ENCODE measurements at regions not wholly inside any gene's neighbourhood (a gene's known extent, or its start where the extent isn't known, plus 50 kb on each side); places are given as distances from the start of the nearest gene placed in this dataset.
A peak's percentile ranks its signal among the peaks of the same experiment; 100 is the strongest.

DNA sequence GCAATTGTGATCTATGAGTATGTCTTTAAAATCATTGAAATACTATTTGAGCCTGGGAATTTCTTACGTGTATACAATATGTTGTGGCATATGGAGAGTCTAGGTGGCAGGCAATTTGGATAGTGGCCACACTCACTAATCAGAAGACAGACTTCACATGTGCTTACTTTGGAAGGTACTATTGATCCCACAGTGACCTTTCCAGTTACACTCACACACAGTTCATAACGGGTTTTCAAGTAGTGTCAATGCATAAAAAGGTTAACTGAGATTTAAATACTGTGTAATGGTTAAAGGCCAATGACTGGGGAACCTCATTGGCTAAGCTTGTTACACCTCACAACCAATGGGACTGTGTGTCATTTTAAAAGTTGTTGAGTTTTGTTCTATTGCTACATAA is 783.2 kb downstream of the RPA4 start:
- DNase-seq: no peak

DNA sequence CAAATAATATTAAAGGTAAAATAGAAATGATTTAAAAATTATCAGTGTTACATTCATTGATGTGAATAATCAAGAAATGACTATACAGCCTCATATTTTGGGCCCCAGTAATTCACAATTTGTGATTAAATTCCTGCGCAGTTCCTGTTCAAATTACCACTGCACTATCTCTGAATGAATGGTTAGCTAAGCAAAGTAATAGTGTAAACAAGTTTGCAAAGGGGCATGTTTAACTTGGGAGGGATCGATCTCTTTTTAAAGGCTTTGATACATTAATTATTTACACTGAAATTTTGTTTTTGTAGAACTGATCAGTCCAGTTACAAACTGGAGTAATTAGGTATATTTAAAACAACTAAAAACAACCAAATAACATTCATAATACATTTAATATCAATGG is 784.4 kb downstream of the RPA4 start:
- no peak for DNase-seq

DNA sequence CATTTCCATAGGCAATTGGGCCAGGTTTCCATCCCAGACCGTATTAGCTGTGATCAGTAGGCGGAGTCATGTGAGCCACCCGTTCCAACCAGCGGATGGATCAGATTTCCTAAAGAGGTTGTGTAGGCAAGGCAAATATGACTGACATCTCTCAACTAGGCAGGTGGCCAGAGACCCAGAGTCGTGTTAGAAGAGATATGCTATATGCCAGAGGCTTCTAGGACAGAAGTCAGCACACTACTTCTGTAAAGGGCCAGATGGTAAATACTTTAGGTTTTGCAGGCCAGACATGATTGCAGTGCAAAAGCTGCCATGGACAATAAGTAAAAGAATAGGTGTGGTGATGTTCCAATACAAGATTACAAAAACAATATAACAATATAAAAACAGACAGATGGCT is 788.4 kb downstream of the RPA4 start:
- DNase-seq: peak; percentile 52

DNA sequence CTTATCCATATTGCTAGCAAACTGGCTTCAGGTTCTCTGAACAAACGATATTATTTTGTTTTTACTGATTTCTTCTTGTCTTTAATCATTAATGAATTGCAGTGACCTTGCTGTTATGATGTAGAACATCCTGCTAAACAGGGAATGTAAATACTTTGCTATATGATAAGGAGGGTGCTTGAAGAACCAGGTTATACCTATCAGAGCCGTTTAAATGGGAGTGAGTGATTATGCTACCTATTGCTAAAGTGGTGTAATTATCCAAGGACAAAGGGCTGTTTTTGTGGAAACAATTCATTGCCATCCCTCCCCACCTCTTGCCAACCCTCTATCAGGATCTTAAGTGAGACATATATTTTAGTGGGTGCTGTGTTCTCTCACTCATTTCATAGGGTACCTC is 788.9 kb downstream of the RPA4 start:
- no peak for DNase-seq

DNA sequence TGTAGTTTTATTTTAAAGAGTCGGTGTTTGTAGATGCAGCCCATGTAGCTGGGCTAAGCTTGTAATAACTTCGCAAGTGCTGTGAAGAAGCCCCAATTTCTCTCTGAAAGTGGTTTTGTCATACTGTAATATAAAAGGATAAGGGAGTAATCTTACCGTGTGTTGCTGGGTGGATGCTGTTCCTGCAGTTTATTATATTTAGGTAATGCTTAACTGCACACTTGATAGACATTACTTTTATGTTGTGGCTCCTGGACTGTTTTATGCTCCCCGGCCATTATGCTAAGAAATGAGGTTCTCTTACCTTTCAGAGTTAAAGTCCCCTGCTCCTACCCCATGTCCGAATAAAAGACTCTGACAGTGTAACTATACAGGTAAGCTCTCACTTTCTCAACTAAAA is 789.4 kb downstream of the RPA4 start:
- DNase-seq: no peak

DNA sequence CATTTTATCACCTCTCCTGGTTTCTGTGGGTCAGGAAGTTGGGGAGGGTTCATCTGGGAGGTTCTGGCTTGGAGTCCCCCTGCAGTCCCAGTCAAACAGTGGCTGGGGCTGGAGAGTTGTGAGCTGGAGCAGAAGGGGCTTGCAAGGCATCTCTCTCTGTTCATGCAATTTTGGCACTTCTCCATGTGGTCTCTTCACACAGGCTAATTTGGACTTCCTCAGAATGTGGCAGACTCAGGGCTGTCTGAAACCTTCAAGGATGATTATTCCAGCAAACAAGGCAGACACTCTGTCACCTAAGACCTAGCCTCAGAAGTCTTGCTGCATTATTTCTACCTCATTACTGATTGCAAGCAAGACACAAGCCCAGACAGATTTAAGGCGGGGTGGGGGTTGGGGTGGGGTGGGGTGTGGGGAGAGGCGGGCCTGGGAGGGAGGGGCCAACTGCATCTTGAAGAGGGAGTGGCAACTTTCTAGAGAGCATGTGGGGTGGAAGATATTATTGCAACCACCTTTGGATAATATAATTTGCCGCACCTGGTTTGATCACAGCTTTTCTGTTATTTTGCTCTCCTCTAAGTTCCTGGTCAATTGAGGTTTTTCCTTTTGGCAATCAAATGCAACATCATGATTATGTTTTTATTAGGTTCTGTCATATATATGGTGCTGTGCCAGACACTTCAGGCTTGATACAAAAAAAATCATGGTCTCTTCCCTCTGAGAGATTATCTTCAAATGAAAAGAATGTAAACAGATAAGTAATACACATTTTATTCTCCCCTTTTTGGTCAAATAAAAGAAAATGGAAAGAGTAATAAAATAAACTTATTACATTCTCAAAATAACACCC is 799.5 kb downstream of the RPA4 start:
- no peak for DNase-seq

DNA sequence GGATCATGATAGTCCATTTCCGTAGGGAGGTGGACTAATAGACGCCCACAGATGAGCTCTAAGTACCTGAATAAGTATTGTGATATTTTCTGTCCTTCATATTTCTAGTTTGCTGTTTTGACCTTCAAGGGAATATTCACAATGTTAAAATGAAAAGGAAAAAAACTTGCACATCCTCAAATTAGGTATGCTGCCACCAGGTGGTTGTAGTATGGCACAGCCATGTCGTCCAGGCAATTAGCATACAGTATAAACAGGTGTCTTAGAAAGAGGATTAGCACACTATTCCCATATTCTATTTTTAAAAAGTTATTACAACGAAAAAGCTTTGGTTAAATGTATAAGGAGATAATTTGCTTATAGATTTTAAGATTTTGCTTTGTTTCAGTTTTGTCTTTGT is 802.0 kb downstream of the RPA4 start:
- DNase-seq: peak; percentile 6

DNA sequence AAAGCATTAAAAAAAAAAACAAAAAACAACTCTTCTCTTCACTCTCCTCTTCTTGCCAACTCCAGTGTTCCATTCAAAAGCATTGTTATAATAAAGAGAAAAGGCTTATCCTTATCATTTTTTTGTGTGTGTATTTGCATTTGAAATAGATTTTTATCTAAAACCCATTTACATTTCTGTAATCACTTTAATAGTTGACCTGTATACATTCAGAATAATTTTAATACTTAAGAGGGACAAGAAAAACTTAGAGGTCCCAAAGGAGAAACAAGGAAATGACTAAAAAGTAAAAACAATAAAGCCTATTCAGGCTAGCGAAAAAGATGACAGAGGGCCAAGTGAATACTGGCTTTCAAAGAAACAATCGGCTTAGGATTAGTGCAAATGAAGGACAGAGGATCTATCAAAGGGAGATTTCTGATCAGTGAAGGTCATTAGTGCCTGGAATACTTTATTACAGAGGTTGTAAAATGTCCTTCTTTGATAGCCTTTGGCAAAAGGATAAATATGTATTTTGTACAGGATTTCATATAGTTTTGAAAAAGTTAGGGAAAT is 808.3 kb downstream of the RPA4 start:
- DNase-seq: no peak

DNA sequence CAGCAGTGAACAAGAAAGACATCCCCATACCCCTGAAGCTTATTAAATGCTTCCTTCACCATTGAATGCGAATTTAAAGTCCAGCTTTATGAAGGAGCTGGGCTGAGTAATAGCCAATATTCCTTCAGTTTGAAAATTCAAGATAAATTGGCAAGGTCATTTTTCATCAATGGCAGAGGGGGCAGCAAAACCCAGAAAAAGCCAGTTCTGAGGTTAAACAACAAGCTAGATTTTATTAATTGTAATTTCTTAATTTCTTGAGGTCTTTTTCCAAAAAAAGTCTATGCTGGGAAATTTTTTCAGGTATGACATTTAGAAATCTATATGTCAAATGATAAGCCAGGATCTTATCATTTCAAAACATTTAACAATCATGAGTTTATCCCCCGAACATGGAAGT is 808.9 kb downstream of the RPA4 start:
- no peak for DNase-seq

DNA sequence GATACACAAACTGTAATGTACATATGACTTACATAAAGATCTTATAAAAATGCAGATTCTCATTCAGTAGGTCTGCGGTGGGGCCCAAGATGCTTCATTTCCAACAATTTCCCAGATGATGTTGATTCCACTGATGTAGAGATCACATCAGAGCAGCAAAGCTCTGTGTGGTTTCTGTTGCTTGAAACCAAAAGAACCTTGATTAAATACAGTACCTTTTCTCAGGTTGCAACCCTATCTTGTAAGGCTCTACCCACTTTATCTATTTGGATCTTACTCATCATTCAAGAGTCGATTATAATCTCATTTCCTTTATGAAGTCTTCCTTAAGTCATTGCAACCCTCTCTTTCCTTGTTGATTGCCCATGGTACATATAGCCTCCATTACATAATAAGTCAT is 816.8 kb downstream of the RPA4 start:
- DNase-seq: no peak

DNA sequence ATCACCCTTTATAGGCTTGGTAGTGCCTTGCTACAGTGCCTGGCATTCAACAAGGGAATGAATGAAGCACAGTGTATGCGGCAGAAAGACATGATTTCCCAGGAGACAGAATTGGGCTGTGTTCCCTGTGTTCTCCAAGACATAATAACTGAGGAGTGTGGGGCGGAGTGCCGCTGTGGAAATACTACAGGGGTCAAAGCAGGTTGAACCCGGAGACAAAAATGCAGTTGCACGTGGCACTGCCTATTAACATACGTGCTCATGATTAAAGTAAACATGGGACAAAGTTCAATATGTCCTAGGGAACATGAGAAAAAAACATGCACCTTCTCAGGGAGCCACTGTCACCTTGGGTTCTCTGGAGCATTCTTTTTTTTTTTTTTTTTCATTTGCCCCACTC is 820.8 kb downstream of the RPA4 start:
- no peak for DNase-seq

DNA sequence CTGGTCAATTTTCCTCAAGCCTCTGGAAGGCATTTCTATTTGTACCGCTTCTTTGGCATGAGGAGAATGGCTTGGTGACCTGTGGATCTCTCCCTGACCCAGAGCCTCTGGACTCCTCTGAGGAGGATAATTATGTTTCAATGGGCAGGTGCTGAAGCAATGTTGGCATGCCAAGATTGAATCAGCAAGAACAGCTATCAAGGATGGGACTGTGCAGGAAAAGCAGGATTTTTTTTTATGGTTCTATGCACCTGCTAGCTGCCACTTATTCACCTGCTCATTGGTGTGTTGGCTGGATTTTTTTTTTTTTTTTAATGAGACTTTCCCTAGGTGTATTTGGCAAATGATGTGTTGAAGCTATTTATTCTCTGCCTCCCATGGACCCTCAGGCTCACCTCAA is 821.2 kb downstream of the RPA4 start:
- DNase-seq: no peak

DNA sequence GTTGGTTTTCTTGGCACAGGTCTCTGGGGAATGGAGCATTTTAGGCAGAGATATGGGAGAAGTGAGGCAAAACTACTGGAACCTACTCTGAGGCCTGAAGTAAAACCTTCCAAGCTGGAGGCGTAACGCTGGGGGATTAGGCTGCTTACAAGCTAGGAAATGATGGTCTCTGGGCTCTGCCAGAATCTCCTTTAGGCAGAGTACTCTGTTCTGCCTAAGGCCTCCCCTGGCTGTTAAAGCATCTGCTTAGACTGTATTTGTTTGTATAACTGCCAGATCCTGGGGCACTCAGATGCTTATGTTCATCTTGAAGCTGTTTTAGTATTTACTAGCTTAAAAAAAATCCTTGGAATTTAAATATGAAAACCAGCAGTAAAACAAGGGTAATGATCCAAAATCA is 822.2 kb downstream of the RPA4 start:
- no peak for DNase-seq

DNA sequence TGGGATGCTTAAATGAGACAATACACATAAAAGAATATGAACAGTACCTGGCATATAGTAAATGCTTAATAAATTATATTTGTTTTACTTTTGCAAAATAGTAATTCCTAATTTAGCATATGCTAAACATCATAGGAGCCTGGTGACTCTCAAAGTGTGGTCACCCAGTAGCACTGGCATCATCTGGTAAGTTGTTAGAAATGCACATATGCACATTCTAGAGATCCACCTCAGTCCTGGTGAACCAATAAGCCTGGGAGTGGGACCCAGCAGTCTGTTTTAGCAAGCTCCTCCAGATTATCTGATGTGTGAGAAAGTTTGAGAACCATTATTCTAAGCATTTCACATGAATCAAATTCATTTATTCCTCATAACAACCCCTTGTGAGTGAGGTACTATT is 830.4 kb downstream of the RPA4 start:
- DNase-seq: no peak

DNA sequence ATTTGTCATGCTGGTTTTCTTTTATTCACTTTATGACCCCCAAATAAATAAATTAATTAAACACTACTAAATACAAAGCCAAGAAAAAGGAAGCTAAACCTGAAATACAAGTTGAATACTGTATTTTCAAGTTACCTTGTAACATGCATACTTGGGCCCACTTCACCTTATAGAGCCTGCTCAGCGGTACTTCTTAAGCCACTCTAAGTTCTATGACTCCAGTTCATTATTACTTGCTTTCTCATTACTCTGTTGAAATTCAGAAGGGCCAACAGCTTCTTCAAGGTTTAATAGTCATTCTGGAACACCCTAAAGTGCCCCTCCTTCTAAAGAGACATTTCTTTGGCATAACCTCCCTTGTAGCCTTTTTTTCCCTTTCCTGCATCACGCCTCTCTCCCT is 844.5 kb downstream of the RPA4 start:
- no peak for DNase-seq

DNA sequence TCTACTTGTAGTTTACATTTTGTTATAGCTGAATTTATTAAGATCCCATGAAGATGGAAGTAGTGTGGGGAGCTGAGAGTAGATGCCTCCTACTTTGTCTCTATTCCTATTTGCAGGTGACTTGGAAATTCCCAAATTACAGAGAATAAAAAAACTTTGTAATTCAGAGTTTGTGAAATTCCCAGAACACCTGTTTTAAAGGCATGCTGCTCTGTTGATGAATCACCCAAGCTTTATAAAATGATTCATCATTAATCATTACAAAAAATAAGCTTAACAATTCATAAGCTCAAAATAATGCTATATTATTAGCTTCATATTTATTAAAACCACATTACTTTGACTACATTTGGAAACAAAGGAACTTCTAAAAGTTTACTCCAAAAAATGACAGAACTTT is 856.3 kb downstream of the RPA4 start:
- DNase-seq: no peak

DNA sequence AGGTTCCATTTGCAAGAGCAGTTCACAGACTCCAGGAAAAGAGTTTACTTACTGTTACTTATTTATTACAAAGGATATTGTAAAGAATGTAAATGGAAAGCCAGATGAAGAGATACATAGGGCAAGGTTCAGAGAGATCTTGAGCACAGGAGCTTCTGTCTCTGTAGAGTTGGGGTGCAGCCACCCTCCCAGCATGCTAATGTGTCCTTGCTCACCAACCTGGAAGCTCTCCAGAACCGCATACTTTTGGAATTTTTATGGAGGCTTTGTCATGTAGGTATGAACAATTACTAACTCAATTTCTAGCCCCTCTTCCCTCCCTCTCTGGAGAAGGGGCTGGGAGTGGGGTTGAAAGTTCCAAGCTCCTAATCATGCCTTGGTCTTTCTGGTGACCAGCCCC is 857.2 kb downstream of the RPA4 start:
- DNase-seq: no peak

DNA sequence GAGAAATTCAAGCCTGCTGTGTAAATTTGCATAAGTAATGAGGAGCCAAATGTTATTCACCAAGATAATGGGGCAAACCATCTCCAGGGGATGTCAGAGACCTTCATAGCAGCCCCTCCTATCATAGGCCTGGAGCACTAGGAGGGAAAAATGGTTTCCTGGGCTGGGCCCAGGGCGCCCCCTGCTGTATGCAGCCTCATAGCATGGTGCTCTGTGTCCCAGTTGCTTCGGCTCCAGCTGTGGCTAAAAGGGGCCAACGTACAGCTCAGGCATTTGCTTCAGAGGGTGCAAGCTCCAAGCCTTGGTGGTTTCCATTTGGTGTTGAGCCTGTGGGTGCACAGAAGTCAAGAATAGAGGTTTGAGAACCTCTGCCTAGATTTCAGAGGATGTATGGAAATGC is 859.3 kb downstream of the RPA4 start:
- DNase-seq: no peak

DNA sequence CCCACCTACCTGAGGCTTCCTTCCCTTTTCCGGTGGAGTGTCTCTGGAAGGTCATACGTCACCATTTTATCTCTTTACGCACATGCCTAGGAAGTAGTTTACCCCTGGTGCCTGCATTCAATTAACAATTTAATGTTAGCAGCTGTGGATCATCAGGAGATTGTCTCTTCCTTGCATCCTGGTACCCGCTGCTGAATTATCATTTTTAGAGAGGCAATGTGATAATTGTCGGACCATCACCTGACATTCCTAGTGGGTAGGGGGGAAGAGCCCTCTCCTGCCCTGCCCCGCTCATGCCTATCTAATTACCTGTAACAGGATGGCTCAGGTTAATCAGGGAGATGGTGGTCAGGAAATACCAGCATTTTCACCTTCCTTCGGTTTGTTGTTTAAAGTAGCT is 863.6 kb downstream of the RPA4 start:
- no peak for DNase-seq

DNA sequence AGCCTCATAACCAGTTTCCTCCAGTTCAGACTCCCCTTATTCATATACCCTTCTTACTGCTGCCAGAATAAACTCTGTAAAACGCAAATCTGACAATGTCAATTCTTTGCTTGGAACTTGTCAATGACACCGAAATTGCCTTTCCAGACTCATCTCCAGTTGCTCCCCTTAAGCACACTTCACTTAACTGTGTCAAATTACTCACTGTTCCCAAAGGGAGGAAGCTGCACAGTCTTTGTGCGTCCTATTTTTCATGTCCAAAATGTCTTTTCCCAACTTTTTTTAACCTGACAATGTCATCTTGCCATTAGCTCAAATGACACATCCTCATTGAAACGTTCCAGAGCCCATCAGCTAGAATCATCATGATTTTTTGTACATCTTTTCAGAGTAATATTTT is 867.3 kb downstream of the RPA4 start:
- DNase-seq: no peak

DNA sequence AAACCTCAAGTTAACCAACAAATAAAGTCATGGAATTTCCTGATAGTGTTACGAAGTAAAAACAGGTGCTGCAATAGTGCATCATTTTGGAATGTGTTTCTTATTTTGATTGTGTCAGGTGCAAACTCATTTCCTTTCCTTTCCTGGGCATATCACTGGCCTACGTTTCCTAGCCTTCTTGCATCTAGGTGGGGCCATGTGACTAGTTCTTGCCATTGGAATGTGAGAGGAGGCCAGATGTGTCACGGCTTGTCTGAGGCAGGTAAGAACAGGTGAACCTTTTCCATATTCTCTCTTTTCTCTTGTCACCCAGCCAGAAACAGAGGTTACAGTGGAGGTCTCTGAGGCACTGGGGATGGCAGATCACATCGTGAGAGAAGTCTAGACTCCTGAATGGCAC is 868.0 kb downstream of the RPA4 start:
- no peak for DNase-seq

DNA sequence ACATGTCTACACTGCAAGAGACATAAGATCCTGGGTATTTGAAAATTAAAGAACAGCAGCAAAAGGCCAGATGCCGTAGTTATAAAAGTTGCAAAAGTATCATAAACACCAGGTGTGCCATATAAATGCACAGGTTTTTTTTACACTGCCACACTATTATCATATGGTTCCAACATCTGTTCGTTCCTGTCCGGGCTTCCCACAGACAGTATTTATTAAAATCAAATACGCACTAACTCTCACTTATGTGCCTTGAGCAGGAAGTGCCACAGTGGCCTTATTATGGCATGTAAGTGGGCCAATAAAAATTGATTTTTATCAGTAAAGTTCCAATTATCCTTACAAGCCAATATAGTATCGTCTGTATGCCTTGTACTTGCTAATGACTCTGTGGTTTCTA is 873.2 kb downstream of the RPA4 start:
- DNase-seq: no peak

DNA sequence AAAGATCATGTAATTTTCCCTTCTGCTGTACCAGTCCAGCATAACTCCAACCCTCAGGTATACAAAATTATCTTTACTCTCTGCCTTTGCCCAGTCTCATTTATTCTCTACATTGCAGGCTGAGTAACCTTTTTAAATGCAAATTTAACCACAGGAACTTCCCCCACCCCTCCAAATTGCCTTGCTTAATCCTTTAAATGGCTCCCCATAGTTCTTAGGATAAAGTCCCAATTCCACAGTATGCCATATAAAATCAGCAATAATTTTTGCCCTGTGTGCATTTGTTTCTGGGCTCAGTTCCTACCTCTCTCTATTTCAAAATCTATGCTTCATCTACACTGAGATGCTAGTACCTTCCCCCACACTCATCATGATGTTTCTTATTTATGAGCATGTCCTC is 879.7 kb downstream of the RPA4 start:
- DNase-seq: no peak

DNA sequence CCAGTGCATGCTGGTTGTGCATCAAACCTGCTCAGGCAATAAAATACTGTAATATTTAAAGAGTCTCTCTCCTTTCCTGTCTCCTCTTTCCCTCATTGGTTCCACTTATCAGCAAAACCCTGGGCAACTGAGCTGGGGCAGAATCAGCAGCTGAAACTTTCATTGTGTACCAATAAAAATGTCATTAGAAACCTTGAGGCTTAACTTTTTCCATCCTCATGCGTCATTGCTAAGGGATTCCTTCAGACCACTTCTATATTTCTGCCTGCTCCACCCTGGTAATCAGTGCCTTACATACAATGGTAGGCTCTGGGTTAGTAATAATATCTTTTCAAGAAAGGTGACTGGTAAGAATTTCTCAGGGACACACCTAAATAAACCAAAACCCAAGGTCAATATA is 880.3 kb downstream of the RPA4 start:
- no peak for DNase-seq

DNA sequence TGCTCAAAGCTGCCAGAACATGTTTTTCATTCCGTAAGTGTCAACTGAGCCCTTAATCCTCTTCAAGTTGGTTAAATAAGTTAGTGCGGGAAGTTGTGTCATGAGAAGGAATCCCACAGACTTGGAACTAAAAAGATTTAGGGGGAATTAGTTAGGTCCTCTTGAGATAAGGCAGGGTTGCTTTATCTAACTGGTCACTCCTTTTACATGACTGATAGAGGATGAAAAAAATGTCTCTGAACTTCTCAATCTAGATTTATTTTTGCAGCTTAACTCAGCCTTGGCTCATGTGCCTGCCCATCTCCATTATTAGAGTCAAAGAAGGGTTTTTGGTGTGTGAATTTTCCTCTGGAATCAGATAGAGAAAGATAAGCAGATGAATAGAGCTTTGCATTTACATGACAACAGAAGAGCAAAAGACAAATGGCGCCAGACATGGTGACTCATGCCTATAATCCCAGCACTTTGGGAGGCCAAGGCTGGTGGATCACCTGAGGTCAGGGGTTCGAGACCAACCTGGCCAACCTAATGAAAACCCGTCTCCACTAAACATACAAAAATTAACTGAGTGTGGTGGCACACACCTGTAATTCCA is 882.9 kb downstream of the RPA4 start:
- no peak for DNase-seq

Data from NCI-H510A (cell line).